A673 (cell line): ENCODE measurements at regions not wholly inside any gene's neighbourhood (a gene's known extent, or its start where the extent isn't known, plus 50 kb on each side); places are given as distances from the start of the nearest gene placed in this dataset.

Experiments
- BruUV-seq: library from RNA; stranded (reverse); fragments of 400-500 nt; replicated peaks from 2 replicates; lab custom pipeline; 2021; lab: Mats Ljungman, UMichigan
- CTCF ChIA-PET: fragments of 300-600 bp; sonication (Branson Sonifier 250); formaldehyde crosslinking; loops from one replicate; lab custom pipeline; 2022; ENCODE audit warnings: antibody characterized with exemption; lab: Charles Lee
- POLR2A ChIA-PET: fragments of 300-600 bp; sonication (Branson Sonifier 250); formaldehyde crosslinking; loops from one replicate; lab custom pipeline; 2022; ENCODE audit warnings: antibody characterized with exemption; ENCODE audit not compliant: low non-redundant PET; lab: Charles Lee
- DNase-seq: peaks from one replicate; pipeline ENCODE4 v3.0.0-alpha.2; 2015; ENCODE audit warnings: low spot score
- H3K27ac ChIP-seq: fragments of 200-600 bp; sonication (generic); 2 replicates; pipeline ENCODE4 v1.5.1; 2016; ENCODE audit warnings: mixed run types, low read depth, mild to moderate bottlenecking, mixed read lengths, antibody characterized with exemption, low read length; ENCODE audit not compliant: poor library complexity, severe bottlenecking
- H3K27me3 ChIP-seq: fragments of 200-600 bp; sonication (generic); replicated peaks from 2 replicates; pipeline ENCODE4 v1.6.1; 2017; ENCODE audit warnings: mixed run types, low read depth, mild to moderate bottlenecking, mixed read lengths, antibody characterized with exemption, low read length; ENCODE audit not compliant: insufficient read depth, poor library complexity
- H3K36me3 ChIP-seq: fragments of 200-600 bp; sonication (generic); 2 replicates; pipeline ENCODE4 v1.6.1; 2016; ENCODE audit warnings: mixed run types, mild to moderate bottlenecking, mixed read lengths, antibody characterized with exemption, low read length; ENCODE audit not compliant: insufficient read depth, poor library complexity, severe bottlenecking
- H3K4me1 ChIP-seq: fragments of 200-600 bp; sonication (generic); 2 replicates; pipeline ENCODE4 v1.6.1; 2017; ENCODE audit warnings: mixed run types, mild to moderate bottlenecking, mixed read lengths, antibody characterized with exemption, low read length; ENCODE audit not compliant: insufficient read depth, poor library complexity, severe bottlenecking
- H3K4me3 ChIP-seq: fragments of 200-600 bp; sonication (generic); 2 replicates; pipeline ENCODE4 v1.5.1; 2016; ENCODE audit warnings: low read depth, mixed run types, mild to moderate bottlenecking, mixed read lengths, low read length; ENCODE audit not compliant: poor library complexity, severe bottlenecking
- H3K9me3 ChIP-seq: fragments of 200-600 bp; sonication (generic); 2 replicates; pipeline ENCODE4 v1.6.1; 2016; ENCODE audit warnings: mixed run types, low read depth, mild to moderate bottlenecking, mixed read lengths, antibody characterized with exemption, low read length; ENCODE audit not compliant: poor library complexity, severe bottlenecking
- EZH2 ChIP-seq: fragments of 200-600 bp; sonication (generic); IDR thresholded peaks from 2 replicates; pipeline ENCODE4 v1.6.1; 2017; ENCODE audit warnings: borderline replicate concordance, low read depth, mild to moderate bottlenecking, mixed read lengths, antibody characterized with exemption, low read length; ENCODE audit not compliant: poor library complexity, severe bottlenecking
- intact Hi-C: fragments of 100-400 bp; cut with micrococcal nuclease; formaldehyde crosslinking; loops from one replicate; pipeline ENCODE4 v1.10.0; 2022; ENCODE audit not compliant: unreplicated experiment
- TF ChIP-seq, protein P1 (sequence below): fragments of 300-800, 200-600 bp; sonication (generic); conservative IDR thresholded peaks from 2 replicates; pipeline ENCODE4 v1.5.1; 2017; ENCODE audit warnings: low read depth, mild to moderate bottlenecking, antibody characterized with exemption, low read length, moderate library complexity, mixed read lengths

GRCh38 chr7:81277691-81278090, 358.8 kb upstream of the SEMA3C start:
- no peak for DNase-seq
- intact Hi-C loops: no loop called here
- Histone ChIP-seq H3K4me3 (no peak overlapping the region), H3K9me3 (no peaks in the 10 kb centered on the region), H3K27ac (no peak overlapping the region), H3K4me1 (no peaks in the 10 kb centered on the region), H3K27me3 (no peaks in the 10 kb centered on the region), H3K36me3 (no peaks in the 10 kb centered on the region)
- ChIA-PET CTCF (no interaction called here), POLR2A (no interaction called here)
- TF ChIP-seq, protein P1, sequence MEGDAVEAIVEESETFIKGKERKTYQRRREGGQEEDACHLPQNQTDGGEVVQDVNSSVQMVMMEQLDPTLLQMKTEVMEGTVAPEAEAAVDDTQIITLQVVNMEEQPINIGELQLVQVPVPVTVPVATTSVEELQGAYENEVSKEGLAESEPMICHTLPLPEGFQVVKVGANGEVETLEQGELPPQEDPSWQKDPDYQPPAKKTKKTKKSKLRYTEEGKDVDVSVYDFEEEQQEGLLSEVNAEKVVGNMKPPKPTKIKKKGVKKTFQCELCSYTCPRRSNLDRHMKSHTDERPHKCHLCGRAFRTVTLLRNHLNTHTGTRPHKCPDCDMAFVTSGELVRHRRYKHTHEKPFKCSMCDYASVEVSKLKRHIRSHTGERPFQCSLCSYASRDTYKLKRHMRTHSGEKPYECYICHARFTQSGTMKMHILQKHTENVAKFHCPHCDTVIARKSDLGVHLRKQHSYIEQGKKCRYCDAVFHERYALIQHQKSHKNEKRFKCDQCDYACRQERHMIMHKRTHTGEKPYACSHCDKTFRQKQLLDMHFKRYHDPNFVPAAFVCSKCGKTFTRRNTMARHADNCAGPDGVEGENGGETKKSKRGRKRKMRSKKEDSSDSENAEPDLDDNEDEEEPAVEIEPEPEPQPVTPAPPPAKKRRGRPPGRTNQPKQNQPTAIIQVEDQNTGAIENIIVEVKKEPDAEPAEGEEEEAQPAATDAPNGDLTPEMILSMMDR: no peak
- no peak for TF ChIP-seq EZH2
- BruUV-seq: no TSS peak

- H3K4me1 ChIP-seq: no peaks in the 10 kb centered on the region
- ChIA-PET CTCF (no interaction called here), POLR2A (no interaction called here)
- no peak for DNase-seq
- no peaks in the 10 kb centered on the region for H3K27me3 ChIP-seq
- H3K4me3 ChIP-seq: no peak overlapping the region
- intact Hi-C loops: no loop called here
- no TSS peak for BruUV-seq
- H3K27ac ChIP-seq: no peak overlapping the region
- TF ChIP-seq EZH2: no peak
- TF ChIP-seq, protein P1: no peak
- H3K9me3 ChIP-seq: no peaks in the 10 kb centered on the region
- H3K36me3 ChIP-seq: no peaks in the 10 kb centered on the region
Observed at GRCh38 chr7:81273601-81274397, 354.9 kb upstream of the SEMA3C start.

DNA sequence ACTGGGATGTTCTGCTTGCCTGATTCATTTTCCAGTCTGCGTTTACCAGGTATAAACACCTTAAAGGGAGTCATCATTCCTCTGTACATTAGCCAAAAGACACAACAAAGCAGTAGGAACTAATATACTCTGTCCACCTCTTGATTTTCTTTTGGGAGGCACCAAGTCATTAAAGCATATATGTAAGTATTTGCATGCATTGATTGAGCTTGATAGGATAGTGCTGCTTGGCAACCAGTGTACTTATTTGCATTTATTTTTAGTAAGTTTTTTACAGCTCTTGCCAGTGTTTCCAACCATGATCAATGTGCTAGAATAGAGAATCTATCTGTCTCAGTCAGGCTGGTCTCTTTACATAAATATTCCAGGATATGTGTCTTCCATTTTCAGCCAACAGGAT, 353.3 kb upstream of the SEMA3C start:
- Histone ChIP-seq H3K9me3 (no peaks in the 10 kb centered on the region), H3K4me1 (no peaks in the 10 kb centered on the region), H3K27me3 (no peaks in the 10 kb centered on the region), H3K36me3 (no peaks in the 10 kb centered on the region), H3K4me3 (no peak overlapping the region), H3K27ac (no peak overlapping the region)
- POLR2A ChIA-PET: no interaction called here
- CTCF ChIA-PET: no interaction called here
- intact Hi-C loops: no loop called here
- TF ChIP-seq, protein P1: no peak
- no peak for TF ChIP-seq EZH2
- no TSS peak for BruUV-seq
- no peak for DNase-seq
